H1 (cell line): ENCODE measurements at regions not wholly inside any gene's neighbourhood (a gene's known extent, or its start where the extent isn't known, plus 50 kb on each side); places are given as distances from the start of the nearest gene placed in this dataset.

Experiments
- CTCF ChIA-PET: fragments of 300-600 bp; sonication (Branson Sonifier 250); formaldehyde crosslinking; loops from one replicate; lab custom pipeline; 2021; ENCODE audit not compliant: partially characterized antibody; lab: Charles Lee
- POLR2A ChIA-PET: fragments of 300-600 bp; sonication (Branson Sonifier 250); formaldehyde crosslinking; loops from one replicate; lab custom pipeline; 2021; ENCODE audit warnings: inconsistent platforms; ENCODE audit not compliant: partially characterized antibody; lab: Charles Lee
- DNase-seq, 2 experiments: peaks; one replicate each; pipeline versions ENCODE4 v3.0.0 to v3.0.0-alpha.2; 2010 to 2022; ENCODE audit warnings: low spot score in 2 of 2, low read depth in 1 of 2, mixed read lengths in 1 of 2
- FAIRE-seq: peaks from 2 replicates; lab custom pipeline; 2011; peaks lifted over from hg19 to GRCh38; lab: Jason Lieb, UNC
- H2AFZ ChIP-seq: 2 replicates; pipeline ENCODE4 v1.8.1; 2012; ENCODE audit warnings: low read length, inconsistent platforms
- H2AK5ac ChIP-seq: 2 replicates; pipeline ENCODE4 v1.6.1; 2013; ENCODE audit warnings: low read depth, low read length
- H2BK120ac ChIP-seq: replicated peaks from 2 replicates; pipeline ENCODE3; 2013; ENCODE audit warnings: low read depth, low read length, inconsistent platforms
- H2BK12ac ChIP-seq: 2 replicates; pipeline ENCODE4 v1.6.1; 2013; ENCODE audit warnings: low read depth, low read length
- H2BK15ac ChIP-seq: 2 replicates; pipeline ENCODE4 v1.6.1; 2013; ENCODE audit warnings: low read length
- H2BK20ac ChIP-seq: 2 replicates; pipeline ENCODE4 v1.6.1; 2013; ENCODE audit warnings: low read length
- H2BK5ac ChIP-seq: 2 replicates; pipeline ENCODE4 v1.6.1; 2013; ENCODE audit warnings: low read depth, low read length
- H3K14ac ChIP-seq: 2 replicates; pipeline ENCODE4 v1.6.1; 2013; ENCODE audit warnings: inconsistent platforms; ENCODE audit not compliant: insufficient read length
- H3K18ac ChIP-seq: 2 replicates; pipeline ENCODE4 v1.6.1; 2013; ENCODE audit warnings: low read length; ENCODE audit errors: extremely low read depth
- H3K23ac ChIP-seq: 2 replicates; pipeline ENCODE4 v1.6.1; 2013; ENCODE audit warnings: inconsistent platforms; ENCODE audit not compliant: insufficient read length
- H3K23me2 ChIP-seq: 2 replicates; pipeline ENCODE4 v1.6.1; 2013; ENCODE audit warnings: low read depth, low read length
- H3K27ac ChIP-seq: 2 replicates; pipeline ENCODE4 v1.6.1; 2011; ENCODE audit warnings: low read depth, low read length, inconsistent platforms
- H3K27me3 ChIP-seq, 4 experiments: replicated peaks in 1 of 4; 1 replicate in 1 of 4; 2 replicates in 3 of 4; pipeline versions ENCODE4 v1.6.1 to v1.8.1; 2011 to 2013; ENCODE audit warnings: low read length in 3 of 4, mild to moderate bottlenecking in 3 of 4, inconsistent platforms in 2 of 4, mixed read lengths in 2 of 4, moderate library complexity in 1 of 4; ENCODE audit not compliant: control insufficient read depth in 3 of 4, insufficient read depth in 3 of 4; ENCODE audit errors: extremely low read depth in 1 of 4
- H3K36me3 ChIP-seq, 4 experiments: 2 replicates each; pipeline versions ENCODE4 v1.6.1 to v1.8.1; 2011 to 2013; ENCODE audit warnings: mild to moderate bottlenecking in 4 of 4, low read length in 3 of 4, moderate library complexity in 2 of 4, control low read depth in 1 of 4, inconsistent platforms in 1 of 4; ENCODE audit not compliant: insufficient read depth in 4 of 4, control insufficient read depth in 2 of 4
- H3K4ac ChIP-seq: replicated peaks from 2 replicates; pipeline ENCODE3; 2013; ENCODE audit warnings: low read length, low read depth, mixed read lengths, inconsistent platforms; ENCODE audit not compliant: insufficient read length
- H3K4me1 ChIP-seq, 4 experiments: replicated peaks in 1 of 4; 1 replicate in 1 of 4; 2 replicates in 3 of 4; pipeline versions ENCODE4 v1.6.1 to v1.8.1; 2011 to 2013; ENCODE audit warnings: low read length in 3 of 4, inconsistent platforms in 2 of 4, mixed read lengths in 1 of 4; ENCODE audit not compliant: insufficient read depth in 4 of 4, control insufficient read depth in 3 of 4
- H3K4me2 ChIP-seq, 2 experiments: 2 replicates each; pipeline versions ENCODE4 v1.6.1 to v1.8.1; 2011 to 2013; ENCODE audit warnings: low read depth in 2 of 2, low read length in 2 of 2, control low read depth in 1 of 2, inconsistent platforms in 1 of 2, mild to moderate bottlenecking in 1 of 2; ENCODE audit not compliant: insufficient read depth in 1 of 2
- H3K4me3 ChIP-seq, 4 experiments: fragments of 200-600, 300-600 bp in 1 of 4; sonication (generic), shearing (Covaris generic), sonication (Bioruptor Twin) in 1 of 4; 2 replicates each; pipeline versions ENCODE4 v1.5.1 to v1.8.1; 2011 to 2016; ENCODE audit warnings: low read length in 4 of 4, low read depth in 3 of 4, control low read depth in 2 of 4, inconsistent platforms in 2 of 4, mild to moderate bottlenecking in 2 of 4, mixed read lengths in 1 of 4, moderate library complexity in 1 of 4; ENCODE audit not compliant: insufficient read depth in 2 of 4; ENCODE audit errors: extremely low read depth in 1 of 4
- H3K56ac ChIP-seq: replicated peaks from 2 replicates; pipeline ENCODE3; 2013; ENCODE audit warnings: low read depth, mild to moderate bottlenecking, mixed read lengths, low read length, inconsistent platforms; ENCODE audit not compliant: insufficient read length
- H3K79me1 ChIP-seq: 2 replicates; pipeline ENCODE4 v1.6.1; 2013; ENCODE audit warnings: low read depth, low read length, control low read depth
- H3K79me2 ChIP-seq, 2 experiments: 2 replicates each; pipeline versions ENCODE4 v1.6.1 to v1.8.1; 2012 to 2013; ENCODE audit warnings: low read length in 2 of 2, mild to moderate bottlenecking in 2 of 2, inconsistent platforms in 1 of 2; ENCODE audit not compliant: insufficient read depth in 2 of 2, control insufficient read depth in 1 of 2
- H3K9ac ChIP-seq, 4 experiments: replicated peaks in 1 of 4; 1 replicate in 1 of 4; 2 replicates in 3 of 4; pipeline versions ENCODE4 v1.6.1 to v1.8.1; 2011 to 2013; ENCODE audit warnings: low read depth in 3 of 4, low read length in 3 of 4, control low read depth in 2 of 4, mild to moderate bottlenecking in 2 of 4, moderate library complexity in 2 of 4, inconsistent platforms in 1 of 4; ENCODE audit errors: extremely low read depth in 1 of 4
- H3K9me3 ChIP-seq, 2 experiments: 2 replicates each; pipeline versions ENCODE4 v1.6.1 to v1.8.1; 2012 to 2013; ENCODE audit warnings: mild to moderate bottlenecking in 2 of 2, moderate library complexity in 2 of 2, control low read depth in 1 of 2, inconsistent platforms in 1 of 2, low read depth in 1 of 2, low read length in 1 of 2, mixed read lengths in 1 of 2; ENCODE audit not compliant: insufficient read depth in 2 of 2
- H4K20me1 ChIP-seq, 2 experiments: replicated peaks in 1 of 2; 2 replicates each; pipeline versions ENCODE3 to v1.8.1; 2011 to 2013; ENCODE audit warnings: inconsistent platforms in 2 of 2, low read length in 2 of 2, mild to moderate bottlenecking in 1 of 2; ENCODE audit not compliant: insufficient read depth in 2 of 2, control insufficient read depth in 1 of 2
- H4K5ac ChIP-seq: 2 replicates; pipeline ENCODE4 v1.6.1; 2013; ENCODE audit warnings: low read length, low read depth, mixed read lengths, inconsistent platforms; ENCODE audit not compliant: insufficient read length
- H4K8ac ChIP-seq: 2 replicates; pipeline ENCODE4 v1.8.0; 2013; ENCODE audit warnings: mild to moderate bottlenecking, moderate library complexity, low read length, inconsistent platforms; ENCODE audit not compliant: insufficient read depth; ENCODE audit errors: extremely low read depth
- H4K91ac ChIP-seq: replicated peaks from 2 replicates; pipeline ENCODE3; 2013; ENCODE audit warnings: low read length, mixed read lengths, inconsistent platforms; ENCODE audit not compliant: insufficient read length
- BACH1 ChIP-seq: IDR thresholded peaks from 2 replicates; pipeline ENCODE4 v1.6.1; 2012; ENCODE audit warnings: low read length, improper control_type of control experiment
- CBX5 ChIP-seq: fragments of 300-800, 300-1000 bp; sonication (generic); IDR thresholded peaks from 2 replicates; pipeline ENCODE4 v1.7.1; 2016; ENCODE audit warnings: antibody characterized with exemption, low read length, low read depth
- CTBP2 ChIP-seq: IDR thresholded peaks from 2 replicates; pipeline ENCODE4 v1.7.0; 2011; ENCODE audit warnings: borderline replicate concordance, mild to moderate bottlenecking, moderate library complexity, mixed read lengths, low read length; ENCODE audit not compliant: insufficient read depth, insufficient read length
- RAD21 ChIP-seq, 2 experiments: IDR thresholded peaks in 1 of 2; conservative IDR thresholded peaks in 1 of 2; 2 replicates each; pipeline ENCODE4 v1.6.1; 2011; ENCODE audit warnings: low read depth in 2 of 2, low read length in 2 of 2, improper control_type of control experiment in 1 of 2, inconsistent platforms in 1 of 2, mild to moderate bottlenecking in 1 of 2, moderate library complexity in 1 of 2
- SIRT6 ChIP-seq: IDR thresholded peaks from one replicate; pipeline ENCODE4 v1.7.1; 2012; ENCODE audit warnings: low read length, inconsistent platforms
- SP4 ChIP-seq: IDR thresholded peaks from 2 replicates; pipeline ENCODE4 v1.6.1; 2012; ENCODE audit warnings: low read length, inconsistent platforms
- SRF ChIP-seq: IDR thresholded peaks from 2 replicates; pipeline ENCODE4 v1.6.1; 2011; ENCODE audit warnings: mild to moderate bottlenecking, low read depth, low read length, moderate library complexity
- WGBS, 2 experiments: shearing (Covaris generic) in 1 of 2; methylation state at CpG; one replicate each; pipeline versions ENCODE4 v1.1.6 to v1.1.7; 2013 to 2015; ENCODE audit warnings: low lambda C conversion rate in 2 of 2, mixed read lengths in 2 of 2, inconsistent platforms in 1 of 2, low coverage in 1 of 2, missing lambda C conversion rate in 1 of 2; ENCODE audit not compliant: insufficient replicate concordance in 2 of 2, insufficient coverage in 1 of 2, insufficient read length in 1 of 2; ENCODE audit errors: extremely low coverage in 1 of 2, missing lambda C conversion rate in 1 of 2; 5-methylcytosine and 5-hydroxymethylcytosine counted together

DNA sequence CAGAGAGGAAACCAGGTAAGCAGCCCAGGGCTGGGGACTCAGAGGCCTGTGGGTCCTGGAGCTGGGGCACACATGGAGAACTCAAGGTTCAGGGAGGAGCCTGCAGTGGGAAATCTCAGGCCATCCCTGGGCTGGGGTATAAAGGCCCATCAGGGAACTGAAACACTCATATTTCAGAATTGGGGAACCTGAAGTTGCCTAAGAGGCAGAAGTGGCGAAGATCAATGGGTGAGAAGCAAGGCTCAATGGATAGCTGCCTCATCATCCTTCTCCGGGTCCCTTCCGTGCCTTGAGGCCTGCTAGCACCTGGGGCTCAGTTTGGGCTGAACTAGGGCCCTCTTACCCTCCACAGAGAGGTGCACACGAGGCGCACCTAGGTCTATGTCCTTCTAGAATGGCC is 747.5 kb upstream of the AMELY start:
- Histone ChIP-seq H4K91ac (no peak overlapping the region), H2BK20ac (no peak overlapping the region), H3K4ac (no peak overlapping the region), H2BK12ac (no peak overlapping the region), H4K5ac (no peak overlapping the region), H3K36me3 (no peaks in the 10 kb centered on the region), H2AK5ac (no peak overlapping the region), H3K9me3 (no peaks in the 10 kb centered on the region), H3K23ac (no peak overlapping the region), H3K79me2 (no peaks in the 10 kb centered on the region), H3K18ac (no peak overlapping the region), H3K27ac (no peak overlapping the region), H3K4me3 (no peak overlapping the region), H3K4me1 (no peaks in the 10 kb centered on the region), H3K9ac (no peak overlapping the region), H4K8ac (no peak overlapping the region), H3K27me3 (no peaks in the 10 kb centered on the region), H4K20me1 (no peaks in the 10 kb centered on the region), H2BK5ac (no peak overlapping the region), H3K79me1 (no peaks in the 10 kb centered on the region), H3K4me2 (no peak overlapping the region), H3K14ac (no peak overlapping the region), H2BK120ac (no peak overlapping the region), H2BK15ac (no peak overlapping the region), H3K23me2 (no peaks in the 10 kb centered on the region), H3K56ac (no peak overlapping the region), H2AFZ (no peak overlapping the region)
- CTCF ChIA-PET = no interaction called here
- DNase-seq (no peak), FAIRE-seq (no peak)
- POLR2A ChIA-PET = no interaction called here
- 100% methylated on average over 2 of the region's 5 CpGs; no CpG with 5 or more reads in 1 of the 2 experiments for WGBS, 2 experiments
- TF ChIP-seq RAD21 (IDR thresholded peaks at IDR 0.05 in 1 of 2, conservative IDR thresholded peaks at IDR 0.05 in 1 of 2; ENCODE audit: low read depth in 2 of 2, low read length in 2 of 2) (no peak), SRF (no peak), BACH1 (no peak), SIRT6 (no peak), CBX5 (no peak), CTBP2 (no peak), SP4 (no peak)
